ENCODE measurements at regions not wholly inside any gene's neighbourhood (a gene's known extent, or its start where the extent isn't known, plus 50 kb on each side); places are given as distances from the start of the nearest gene placed in this dataset.

- no peaks in the 10 kb centered on the region for H3K9me3 ChIP-seq (ENCODE audit: insufficient read depth, low read depth, low read length)
- H3K36me3 Mint-ChIP-seq (ENCODE audit: low read depth, unreplicated experiment): no peaks in the 10 kb centered on the region
- DNase-seq (ENCODE audit: low read depth) (no peak), FAIRE-seq (no peak)
- no peak for TF ChIP-seq EZH2 (IDR thresholded peaks at IDR 0.05; ENCODE audit: insufficient read depth, low read length)
- TF ChIP-seq CTCF (IDR thresholded peaks at IDR 0.05; ENCODE audit: insufficient read depth, low read depth, low read length): no peak
- no peak overlapping the region for H3K4me3 ChIP-seq (ENCODE audit: insufficient read depth, low read depth, low read length)
- no peaks in the 10 kb centered on the region for H3K79me2 ChIP-seq (ENCODE audit: insufficient read depth, low read length)
- H3K4me1 ChIP-seq (ENCODE audit: insufficient read depth, low read length): no peaks in the 10 kb centered on the region
- no peaks in the 10 kb centered on the region for H3K4me1 Mint-ChIP-seq (ENCODE audit: low read depth, unreplicated experiment)
- H3K27me3 ChIP-seq (ENCODE audit: insufficient read depth, low read length): no peaks in the 10 kb centered on the region
- no peaks in the 10 kb centered on the region for H4K20me1 ChIP-seq (ENCODE audit: insufficient read depth, low read length)
- peaks cover 3% of the 10 kb centered on the region for H3K9me3 Mint-ChIP-seq (ENCODE audit: unreplicated experiment)
- no peak overlapping the region for H3K4me2 ChIP-seq (ENCODE audit: low read length)
- no peak overlapping the region for H3K4me3 Mint-ChIP-seq (ENCODE audit: unreplicated experiment)
- no peak overlapping the region for H3K27ac Mint-ChIP-seq (ENCODE audit: unreplicated experiment)
- no peaks in the 10 kb centered on the region for H3K36me3 ChIP-seq (ENCODE audit: insufficient read depth, low read length)
- H3K9ac ChIP-seq (ENCODE audit: low read length): no peak overlapping the region
- peaks cover 8% of the 10 kb centered on the region for H3K27me3 Mint-ChIP-seq (ENCODE audit: low read depth, unreplicated experiment)
- H2AFZ ChIP-seq (ENCODE audit: low read depth, low read length): no peak overlapping the region
- H3K27ac ChIP-seq (ENCODE audit: low read depth, low read length): no peak overlapping the region
Observed at GRCh38 chr6:168735268-168735949, 294.4 kb downstream of the SMOC2 start.

- Histone ChIP-seq H3K79me2 (ENCODE audit: insufficient read depth, low read length) (no peaks in the 10 kb centered on the region), H3K9me3 (ENCODE audit: insufficient read depth, low read depth, low read length) (no peaks in the 10 kb centered on the region), H3K27me3 (ENCODE audit: insufficient read depth, low read length) (no peaks in the 10 kb centered on the region), H3K4me2 (ENCODE audit: low read length) (no peak overlapping the region), H3K36me3 (ENCODE audit: insufficient read depth, low read length) (no peaks in the 10 kb centered on the region), H3K4me1 (ENCODE audit: insufficient read depth, low read length) (no peaks in the 10 kb centered on the region), H4K20me1 (ENCODE audit: insufficient read depth, low read length) (no peaks in the 10 kb centered on the region), H2AFZ (ENCODE audit: low read depth, low read length) (no peak overlapping the region), H3K27ac (ENCODE audit: low read depth, low read length) (no peak overlapping the region), H3K4me3 (ENCODE audit: insufficient read depth, low read depth, low read length) (no peak overlapping the region), H3K9ac (ENCODE audit: low read length) (no peak overlapping the region)
- FAIRE-seq (no peak), DNase-seq (ENCODE audit: low read depth) (no peak)
- Mint-ChIP-seq H3K36me3 (ENCODE audit: low read depth, unreplicated experiment) (no peaks in the 10 kb centered on the region), H3K4me3 (ENCODE audit: unreplicated experiment) (no peak overlapping the region), H3K4me1 (ENCODE audit: low read depth, unreplicated experiment) (no peaks in the 10 kb centered on the region), H3K27me3 (ENCODE audit: low read depth, unreplicated experiment) (peaks cover 8% of the 10 kb centered on the region), H3K9me3 (ENCODE audit: unreplicated experiment) (peaks cover 3% of the 10 kb centered on the region), H3K27ac (ENCODE audit: unreplicated experiment) (no peak overlapping the region)
- TF ChIP-seq CTCF (IDR thresholded peaks at IDR 0.05; ENCODE audit: insufficient read depth, low read depth, low read length) (no peak), EZH2 (IDR thresholded peaks at IDR 0.05; ENCODE audit: insufficient read depth, low read length) (no peak)
Observed at GRCh38 chr6:168734523-168734922, 293.5 kb downstream of the SMOC2 start.

- FAIRE-seq (no peak), DNase-seq (ENCODE audit: low read depth) (no peak)
- no peak overlapping the region for H3K9ac ChIP-seq (ENCODE audit: low read length)
- H3K4me3 ChIP-seq (ENCODE audit: insufficient read depth, low read depth, low read length): no peak overlapping the region
- Mint-ChIP-seq H3K4me3 (ENCODE audit: unreplicated experiment) (no peak overlapping the region), H3K27ac (ENCODE audit: unreplicated experiment) (no peak overlapping the region), H3K4me1 (ENCODE audit: low read depth, unreplicated experiment) (no peaks in the 10 kb centered on the region), H3K36me3 (ENCODE audit: low read depth, unreplicated experiment) (no peaks in the 10 kb centered on the region), H3K9me3 (ENCODE audit: unreplicated experiment) (peaks cover 3% of the 10 kb centered on the region), H3K27me3 (ENCODE audit: low read depth, unreplicated experiment) (peaks cover 8% of the 10 kb centered on the region)
- no peaks in the 10 kb centered on the region for H3K79me2 ChIP-seq (ENCODE audit: insufficient read depth, low read length)
- no peak overlapping the region for H2AFZ ChIP-seq (ENCODE audit: low read depth, low read length)
- no peaks in the 10 kb centered on the region for H3K27me3 ChIP-seq (ENCODE audit: insufficient read depth, low read length)
- H3K4me2 ChIP-seq (ENCODE audit: low read length): no peak overlapping the region
- H3K9me3 ChIP-seq (ENCODE audit: insufficient read depth, low read depth, low read length): no peaks in the 10 kb centered on the region
- no peaks in the 10 kb centered on the region for H3K36me3 ChIP-seq (ENCODE audit: insufficient read depth, low read length)
- no peak for TF ChIP-seq EZH2 (IDR thresholded peaks at IDR 0.05; ENCODE audit: insufficient read depth, low read length)
- TF ChIP-seq CTCF (IDR thresholded peaks at IDR 0.05; ENCODE audit: insufficient read depth, low read depth, low read length): no peak
- no peak overlapping the region for H3K27ac ChIP-seq (ENCODE audit: low read depth, low read length)
- H4K20me1 ChIP-seq (ENCODE audit: insufficient read depth, low read length): no peaks in the 10 kb centered on the region
- H3K4me1 ChIP-seq (ENCODE audit: insufficient read depth, low read length): no peaks in the 10 kb centered on the region
Observed at GRCh38 chr6:168732676-168733075, 291.7 kb downstream of the SMOC2 start.
